HG03354 (cell line): ENCODE measurements at regions not wholly inside any gene's neighbourhood (a gene's known extent, or its start where the extent isn't known, plus 50 kb on each side); places are given as distances from the start of the nearest gene placed in this dataset.
"Not testable (repeated sequence)": the region's sequence is repeated elsewhere in the genome, so short reads cannot be mapped to it uniquely, and the experiment has no call there.

Experiments used
- ATAC-seq: cut with Tn5 transposase; IDR thresholded peaks from one replicate; pipeline ENCODE4 v1.9.1; 2021; ENCODE audit warnings: mild to moderate bottlenecking; ENCODE audit not compliant: unreplicated experiment, poor library complexity, severe bottlenecking

DNA sequence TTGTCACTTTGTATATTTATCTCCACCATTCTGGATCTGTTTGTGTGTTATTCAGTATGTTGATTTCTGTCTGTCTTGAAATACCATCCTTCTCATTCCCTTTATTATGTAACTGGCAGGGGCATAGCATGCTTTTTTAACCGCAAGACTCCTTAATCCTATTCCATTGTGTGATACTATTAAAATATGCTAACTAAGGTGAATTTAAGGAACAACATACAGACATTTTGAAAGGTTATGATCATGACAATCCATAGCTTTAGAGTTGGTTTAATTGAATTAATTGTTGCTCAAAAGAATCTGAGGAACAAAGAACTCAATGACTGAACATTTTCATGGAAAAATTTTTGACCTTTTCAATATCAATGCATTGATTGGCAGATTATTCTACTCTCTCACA lies 677.3 kb upstream of the ROBO1 start:
- no peak for ATAC-seq

DNA sequence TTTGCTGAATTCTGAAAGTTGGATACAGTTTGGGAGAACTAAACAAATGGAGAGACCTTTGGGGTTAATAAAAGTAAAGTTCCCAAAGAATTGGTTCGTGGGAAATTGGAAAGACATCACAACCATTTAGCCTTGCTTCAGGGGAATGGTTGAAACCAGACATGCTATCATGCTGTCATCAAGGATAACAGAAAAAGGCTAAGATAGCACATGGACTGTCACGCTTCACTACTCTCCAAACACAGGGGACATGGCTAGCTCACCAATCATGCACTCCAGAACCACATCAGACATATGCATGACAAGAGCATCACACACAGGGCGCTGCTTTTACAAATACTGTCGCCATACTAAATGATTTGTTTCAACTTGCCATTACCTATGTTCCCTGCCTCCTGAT lies 671.7 kb upstream of the ROBO1 start:
- no peak for ATAC-seq

DNA sequence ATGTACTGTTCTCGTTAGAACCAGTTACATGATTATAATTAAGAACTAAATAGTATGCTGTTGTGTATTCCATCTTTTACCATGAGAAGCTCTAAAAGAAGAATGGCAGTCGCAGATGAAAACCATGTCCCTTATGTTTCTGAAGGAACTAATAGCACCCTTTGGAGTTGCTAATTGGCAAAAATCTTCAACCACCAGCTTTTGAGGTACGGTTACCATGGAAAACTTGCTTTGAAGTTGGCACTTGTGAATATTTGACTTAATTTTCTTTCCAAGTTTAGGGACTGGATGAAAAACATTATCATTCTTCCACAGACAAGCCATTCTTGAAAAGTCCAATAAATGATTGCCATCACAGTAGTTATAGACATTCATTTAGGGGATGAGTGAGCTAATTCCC lies 666.6 kb upstream of the ROBO1 start:
- no peak for ATAC-seq

DNA sequence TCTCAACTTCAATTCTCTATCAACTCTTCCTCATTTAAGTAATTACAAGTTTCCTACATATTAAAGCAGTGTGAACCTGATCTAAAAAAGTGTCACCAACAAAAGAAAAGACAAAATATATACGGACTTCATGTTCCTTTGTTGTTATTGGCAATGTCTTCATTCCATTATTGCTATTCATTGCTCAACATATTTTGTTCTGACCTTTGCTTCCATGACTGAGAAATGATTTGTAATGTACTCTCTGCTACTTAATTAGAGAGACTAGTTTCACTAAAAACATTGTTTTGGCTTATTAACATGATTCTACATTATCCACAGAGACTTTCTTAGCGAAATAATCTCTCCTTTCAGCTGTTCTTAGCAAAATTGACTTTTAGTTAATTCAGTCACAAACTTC lies 657.2 kb upstream of the ROBO1 start:
- no peak for ATAC-seq

DNA sequence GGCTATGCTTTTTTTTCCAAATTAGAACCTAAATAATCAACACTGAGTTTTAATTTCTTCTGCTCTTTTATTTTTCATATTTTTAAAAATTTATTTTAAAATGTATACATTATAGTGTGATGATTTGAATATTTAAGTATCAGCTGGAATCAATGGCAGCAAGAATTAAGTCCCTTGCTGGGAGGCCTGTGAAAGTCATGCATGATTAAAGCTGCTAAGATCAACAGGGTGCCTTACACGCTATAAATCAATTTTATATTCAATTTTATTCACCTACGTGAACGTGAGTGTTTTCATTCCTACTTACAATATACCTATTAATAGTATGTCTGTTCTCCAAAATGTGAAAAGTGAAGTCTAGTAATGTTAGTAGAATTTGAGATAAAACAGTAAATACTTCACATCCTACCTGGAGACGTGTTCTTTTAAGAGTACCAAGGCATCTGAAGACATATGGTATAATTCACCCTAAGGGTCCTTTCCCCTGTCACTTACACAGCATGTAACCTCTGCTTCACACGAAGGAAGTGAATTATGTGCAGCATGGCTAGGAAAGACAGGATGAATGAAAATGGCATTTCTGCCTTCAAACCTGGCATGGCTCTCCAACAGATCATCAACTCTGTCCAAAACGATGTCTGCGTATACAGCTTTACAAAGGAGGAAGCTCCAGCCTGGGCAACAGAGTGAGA lies 640.4 kb upstream of the ROBO1 start:
- no peak for ATAC-seq

DNA sequence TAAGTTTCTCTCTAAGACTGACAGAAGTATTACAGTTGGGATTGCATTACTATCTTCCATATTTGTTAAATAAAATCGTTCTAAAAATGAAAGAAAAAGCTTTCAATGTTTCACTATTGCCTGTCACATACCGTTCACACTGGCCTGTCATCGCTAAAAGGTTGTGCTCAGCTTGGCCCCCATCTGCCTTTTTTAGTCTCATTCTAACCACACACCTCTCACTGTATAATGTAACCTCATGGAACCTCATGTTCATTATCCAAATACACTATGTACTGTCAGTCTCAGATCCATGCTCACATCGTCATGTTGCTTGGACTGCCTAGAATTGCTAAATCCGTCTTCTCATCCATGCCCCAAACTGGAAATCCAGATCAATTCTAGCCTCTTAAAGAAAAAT lies 637.8 kb upstream of the ROBO1 start:
- ATAC-seq: no peak

DNA sequence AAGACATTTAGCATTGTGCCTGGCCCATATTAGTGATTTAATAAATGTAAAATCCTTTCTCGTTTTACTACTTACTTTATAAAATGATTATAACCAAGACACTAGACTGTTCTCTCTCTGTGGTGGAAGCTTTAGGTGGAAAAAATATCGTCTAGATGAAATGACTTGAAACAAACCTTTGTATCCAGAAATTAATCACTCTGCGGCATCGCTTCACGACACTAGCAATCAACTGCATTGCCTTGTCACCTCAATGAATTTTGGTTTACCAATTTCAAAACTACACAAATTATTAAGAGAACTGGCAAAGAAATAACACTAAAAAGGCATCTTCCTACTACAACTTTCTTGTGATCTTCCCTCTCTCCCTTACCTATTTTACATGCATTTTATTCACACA lies 627.2 kb upstream of the ROBO1 start:
- no peak for ATAC-seq

DNA sequence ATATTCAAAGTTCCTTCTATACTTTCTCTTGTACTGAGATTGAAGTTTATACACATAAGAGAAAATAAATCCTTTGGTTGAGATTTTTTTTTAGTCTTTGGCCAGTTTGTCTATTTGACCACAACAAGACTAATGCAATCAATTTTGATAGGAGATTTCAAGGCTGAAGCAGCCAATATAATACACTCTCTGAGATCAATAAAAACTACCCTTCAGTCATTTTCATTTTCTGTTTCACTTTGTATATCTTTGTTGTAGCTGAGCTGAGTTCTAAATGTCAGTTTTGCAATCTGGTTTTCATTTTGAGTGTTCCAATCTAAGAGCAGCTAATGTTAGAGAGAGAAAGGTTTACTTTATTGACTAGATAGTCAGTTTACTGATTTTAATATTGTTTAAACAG lies 623.8 kb upstream of the ROBO1 start:
- no peak for ATAC-seq

DNA sequence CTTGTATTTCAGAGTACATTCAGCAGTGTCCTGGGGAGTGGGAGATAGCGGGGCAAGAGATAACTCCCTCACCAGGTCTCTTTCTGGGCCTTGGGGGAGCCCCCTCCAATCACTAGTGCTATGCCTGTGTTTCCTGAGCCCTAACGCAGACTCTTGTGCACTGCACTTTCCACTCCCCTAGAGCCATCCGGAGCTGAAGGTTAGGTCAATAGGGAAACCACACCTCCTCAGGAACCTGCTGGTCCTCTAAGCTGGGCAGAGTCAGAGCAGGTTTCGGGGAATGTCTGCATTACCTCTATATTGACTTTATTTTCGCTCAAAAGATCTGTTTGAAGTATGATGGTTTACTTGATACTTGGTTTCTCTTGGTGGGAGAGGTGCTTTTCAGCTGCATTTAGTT lies 617.0 kb upstream of the ROBO1 start:
- no peak for ATAC-seq

DNA sequence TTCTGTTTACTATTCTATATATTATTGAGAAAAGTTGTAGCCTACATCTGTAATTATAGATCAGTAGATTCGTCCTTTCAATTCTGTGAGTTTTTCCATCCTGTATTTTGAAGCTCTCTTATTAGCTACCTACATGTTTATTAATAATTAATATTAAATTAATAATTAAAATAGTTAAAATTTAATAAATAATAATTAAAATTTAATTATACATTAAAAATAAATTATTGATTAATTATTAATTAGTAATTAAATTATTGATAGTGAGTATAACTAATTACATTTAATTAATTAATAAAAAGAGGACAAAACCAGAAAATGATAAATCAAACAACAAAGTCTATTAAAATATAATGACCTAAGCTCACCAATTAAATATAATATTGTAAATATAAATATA lies 606.6 kb upstream of the ROBO1 start:
- ATAC-seq: no peak

DNA sequence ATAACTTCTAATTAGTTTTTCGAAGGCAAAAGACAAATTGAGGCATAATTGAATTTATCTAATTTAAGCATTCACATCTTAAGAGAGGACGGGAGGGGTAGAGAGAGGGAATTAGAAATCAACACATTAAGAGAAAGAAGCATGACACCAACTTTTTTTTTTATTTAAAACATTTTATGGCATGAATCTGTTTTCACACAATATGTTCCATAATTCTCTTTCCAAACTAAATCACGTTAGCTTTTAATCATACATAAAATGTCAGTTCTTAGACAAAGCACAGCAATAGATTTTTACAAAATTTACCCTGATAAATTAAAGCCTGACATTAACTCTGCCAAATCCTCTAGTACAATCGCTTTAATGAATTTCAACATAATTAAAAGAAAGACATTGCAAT lies 600.8 kb upstream of the ROBO1 start:
- ATAC-seq: no peak

DNA sequence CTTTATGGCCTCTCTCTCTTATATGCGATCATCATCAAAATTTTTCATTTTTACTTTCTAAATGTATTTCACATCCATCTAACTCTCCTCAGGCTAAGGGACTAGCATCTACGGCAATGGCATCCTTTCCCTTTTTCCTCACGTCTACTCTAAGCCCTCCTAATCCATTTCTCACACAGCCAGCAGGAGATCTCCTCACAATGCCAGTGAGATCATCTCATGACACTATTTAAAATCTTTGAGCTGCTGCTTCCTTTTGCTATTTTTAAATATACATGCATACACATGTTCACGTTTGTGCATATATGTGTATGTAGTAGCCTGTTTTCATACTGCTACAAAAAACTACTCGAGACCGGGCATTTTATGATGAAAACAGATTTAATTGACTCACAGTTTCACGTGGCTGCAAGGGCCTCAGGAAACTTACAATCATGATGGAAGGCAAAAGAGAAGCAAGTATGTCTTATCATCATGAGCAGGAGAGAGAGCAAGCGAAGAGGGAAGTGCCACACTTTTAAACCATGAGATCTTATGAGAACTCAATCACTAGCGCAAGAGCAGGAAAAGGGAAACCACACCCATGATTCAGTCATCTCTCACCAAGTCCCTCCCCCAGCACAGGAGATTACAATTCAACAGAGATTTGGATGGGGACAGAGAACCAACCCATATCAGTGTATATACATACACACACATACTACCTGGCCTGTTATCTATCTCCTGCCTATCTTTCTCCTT lies 599.2 kb upstream of the ROBO1 start:
- no peak for ATAC-seq

DNA sequence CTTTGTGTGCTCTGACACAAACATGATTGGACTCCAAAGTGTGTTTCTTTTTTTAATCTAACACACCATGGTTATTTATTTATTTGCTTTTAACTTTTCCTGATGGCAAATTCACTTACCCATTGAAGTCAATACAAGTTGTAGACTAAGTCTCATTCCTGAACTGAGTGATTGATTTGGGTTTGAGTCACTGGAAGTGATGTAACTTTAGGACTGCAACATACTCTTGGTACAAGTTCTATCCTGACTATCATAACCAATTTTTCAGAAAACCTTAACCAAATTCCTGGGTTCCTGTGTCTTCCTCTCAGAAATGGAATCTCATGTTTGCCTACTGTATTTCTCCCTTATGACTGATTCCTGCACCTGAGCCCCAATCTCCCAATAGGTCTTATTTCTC lies 590.0 kb upstream of the ROBO1 start:
- ATAC-seq: no peak

DNA sequence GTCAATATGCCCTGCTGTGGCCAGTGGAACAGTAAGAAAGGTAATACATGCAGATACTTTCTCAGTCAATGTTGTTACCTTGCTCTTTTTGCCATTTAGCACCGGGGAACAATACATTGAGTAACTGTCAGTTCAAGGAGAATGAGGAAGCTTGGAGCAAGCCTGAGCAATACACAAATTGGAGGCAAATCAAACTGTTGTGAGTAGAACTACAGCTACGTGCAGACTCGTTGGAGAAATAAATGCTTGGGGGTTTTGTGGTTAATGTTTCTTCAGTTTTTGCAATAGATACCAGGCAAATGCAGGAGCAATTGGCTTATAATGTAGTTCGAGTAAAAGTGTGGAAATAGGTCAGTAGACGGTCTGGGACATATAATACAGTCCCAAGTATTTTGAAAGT lies 587.3 kb upstream of the ROBO1 start:
- ATAC-seq: no peak

DNA sequence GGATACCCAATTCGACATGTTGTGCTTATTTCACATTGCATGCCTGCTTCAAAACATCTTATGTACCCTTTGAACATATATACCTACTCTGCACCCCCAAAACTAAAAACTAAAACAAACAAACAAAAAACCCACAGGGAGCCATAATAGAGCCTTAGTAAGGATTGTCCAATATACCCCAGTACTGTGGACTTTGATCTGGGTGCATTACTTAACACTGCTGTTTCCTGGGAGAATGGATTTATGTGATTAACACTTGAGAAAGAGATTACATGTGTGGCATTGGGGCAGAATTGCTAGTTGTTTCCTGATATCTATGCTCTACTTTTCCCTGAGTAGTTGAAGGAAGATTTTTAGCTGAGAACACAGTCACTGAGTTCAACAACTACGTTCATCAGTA lies 583.4 kb upstream of the ROBO1 start:
- no peak for ATAC-seq

DNA sequence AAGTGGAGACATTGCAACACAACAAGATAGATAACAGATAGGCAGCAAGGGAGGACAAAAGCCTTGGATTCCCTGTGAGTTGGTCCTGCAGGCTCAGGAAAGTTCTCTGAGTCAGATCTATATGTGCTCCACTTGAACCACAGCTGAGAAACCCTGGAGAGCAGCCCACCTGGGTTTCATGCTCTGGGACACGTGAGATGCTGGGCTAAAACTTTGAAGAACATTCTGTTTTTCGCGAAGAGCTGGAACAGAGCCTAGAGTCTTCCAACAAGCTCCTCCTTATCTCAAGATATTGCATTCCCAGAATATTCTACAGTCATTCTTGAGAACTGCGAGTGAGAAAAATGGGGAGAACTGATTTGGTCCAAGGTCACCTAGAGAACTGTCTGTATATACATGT lies 583.0 kb upstream of the ROBO1 start:
- no peak for ATAC-seq

DNA sequence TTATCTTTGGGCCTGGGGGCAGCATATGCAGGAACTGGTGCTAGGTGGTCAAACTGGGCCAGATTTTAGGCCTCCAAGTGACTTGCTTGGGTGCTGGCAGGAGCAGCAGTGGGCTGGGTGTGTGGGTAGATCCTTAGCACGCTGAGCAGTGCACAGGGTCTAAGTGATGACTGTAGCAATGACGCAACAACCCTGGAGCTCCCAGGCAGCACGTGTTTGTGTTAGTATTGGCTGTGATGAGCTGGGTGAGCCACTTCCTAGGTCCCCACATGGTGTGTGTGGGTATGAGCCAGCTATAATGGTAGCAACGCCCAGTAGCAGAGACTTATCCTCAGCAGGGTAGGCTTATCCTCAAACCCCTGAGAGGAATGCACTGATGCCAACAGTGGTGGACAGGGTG lies 570.6 kb upstream of the ROBO1 start:
- ATAC-seq: no peak

DNA sequence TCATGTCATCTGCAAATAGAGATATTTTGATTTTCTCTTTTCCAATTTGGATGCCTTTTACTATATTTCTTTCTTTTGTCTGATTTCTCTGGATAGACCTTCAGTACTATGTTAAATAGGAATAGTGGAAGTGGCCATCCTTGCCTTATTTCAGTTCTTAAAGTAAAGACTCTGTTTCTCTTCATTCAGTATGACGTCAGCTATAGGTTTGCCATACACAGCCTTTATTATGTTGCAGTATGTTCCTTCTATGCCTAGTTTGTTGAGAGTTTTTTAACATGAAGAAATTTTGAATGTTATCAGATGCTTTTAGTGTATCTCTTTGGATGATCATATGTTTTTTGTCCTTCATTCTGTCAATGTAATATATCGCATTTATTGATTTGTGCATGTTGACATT lies 566.7 kb upstream of the ROBO1 start:
- ATAC-seq: no peak

DNA sequence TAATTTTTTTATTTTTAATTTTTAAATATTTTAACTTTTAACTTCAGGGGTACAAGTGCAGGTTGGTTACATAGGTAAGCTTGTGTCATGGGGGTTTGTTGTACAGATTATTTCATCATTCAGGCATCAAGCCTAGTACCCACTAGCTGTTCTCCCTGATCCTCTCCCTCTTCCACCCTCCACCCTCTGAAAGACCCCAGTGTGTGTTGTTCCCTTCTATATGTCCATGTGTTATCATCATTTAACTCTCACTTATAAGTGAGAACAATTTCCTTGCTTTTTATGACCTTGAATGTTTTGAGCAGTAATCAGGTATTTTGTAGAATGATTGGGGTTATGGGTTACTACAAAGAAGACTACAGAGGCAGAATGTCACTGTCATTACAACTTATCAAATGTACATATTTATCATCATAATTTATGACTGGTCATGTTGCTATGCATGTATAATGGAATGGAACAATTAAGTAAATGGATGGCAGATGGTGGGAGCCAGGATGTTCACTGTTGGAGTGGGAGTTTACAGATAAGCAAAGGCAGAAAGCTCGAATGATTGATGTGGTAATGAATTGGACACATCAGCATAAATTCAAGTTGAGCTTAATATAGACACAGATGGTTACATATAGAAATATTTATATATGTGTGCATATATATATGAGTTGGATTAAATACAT lies 563.8 kb upstream of the ROBO1 start:
- no peak for ATAC-seq

DNA sequence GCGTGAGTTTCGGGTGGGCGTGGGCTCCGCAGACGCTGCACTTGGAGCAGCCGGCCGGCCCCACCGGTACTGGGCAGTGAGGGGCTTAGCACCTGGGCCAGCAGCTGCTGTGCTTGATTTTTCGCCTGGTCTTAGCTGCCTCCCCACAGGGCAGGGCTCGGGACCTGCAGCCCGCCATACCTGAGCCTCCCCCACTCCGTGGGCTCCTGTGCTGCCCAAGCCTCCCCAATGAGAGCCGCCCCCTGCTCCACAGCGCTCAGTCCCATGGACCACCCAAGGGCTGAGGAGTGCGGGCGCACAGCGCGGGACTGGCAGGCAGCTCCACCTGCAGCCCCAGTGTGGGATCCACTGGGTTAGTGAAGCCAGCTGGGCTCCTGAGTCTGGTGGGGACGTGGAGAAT lies 546.7 kb upstream of the ROBO1 start:
- ATAC-seq: not testable (repeated sequence)

DNA sequence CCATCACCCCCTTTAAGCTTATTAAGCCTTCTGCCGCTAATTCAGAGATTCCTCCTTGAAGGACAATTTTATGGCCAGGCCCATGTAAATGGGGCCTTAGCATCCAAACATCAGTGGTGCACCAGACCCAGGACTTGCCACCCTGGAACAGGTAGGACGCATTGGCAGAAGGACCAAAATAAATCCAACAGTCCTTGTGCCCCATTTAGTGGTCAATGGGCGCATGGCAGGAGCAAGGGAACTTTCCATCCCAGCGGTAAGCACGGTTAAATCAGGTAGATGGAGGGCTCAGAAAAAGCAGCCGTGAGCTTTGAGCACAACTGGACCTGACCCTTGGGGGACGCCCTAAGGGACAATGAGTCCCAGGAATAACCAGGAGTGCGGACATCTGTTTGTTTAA lies 540.8 kb upstream of the ROBO1 start:
- no peak for ATAC-seq
